B cell (primary cell): ENCODE measurements at regions not wholly inside any gene's neighbourhood (a gene's known extent, or its start where the extent isn't known, plus 50 kb on each side); places are given as distances from the start of the nearest gene placed in this dataset.

Source experiments
- ATAC-seq: fragments of 200-7000 bp; cut with Tn5 transposase; one replicate; pipeline ENCODE4 v1.10.0; 2021; ENCODE audit warnings: low read depth, mild to moderate bottlenecking, moderate number of reproducible peaks, moderate library complexity
- CTCF ChIA-PET: fragments of 350-600 bp; sonication (Branson Sonifier 250); formaldehyde crosslinking; loops from one replicate; lab custom pipeline; 2021; ENCODE audit warnings: antibody characterized with exemption, inconsistent platforms; lab: Charles Lee
- POLR2A ChIA-PET: fragments of 350-600 bp; sonication (Branson Sonifier 250); formaldehyde crosslinking; loops from one replicate; lab custom pipeline; 2021; ENCODE audit warnings: antibody characterized with exemption; lab: Charles Lee
- DNase-seq: peaks from one replicate; pipeline ENCODE4 v3.0.0; 2013
- H2AFZ ChIP-seq: 2 replicates; pipeline ENCODE4 v1.6.1; 2012; ENCODE audit warnings: mild to moderate bottlenecking, low read depth, low read length; ENCODE audit not compliant: insufficient read depth, poor library complexity, severe bottlenecking
- H3K27ac ChIP-seq, 2 donors: 1 replicate in 1 of 2; 2 replicates in 1 of 2; pipeline ENCODE4 v1.5.1; 2012 to 2013; ENCODE audit warnings: low read length in 2 of 2, mild to moderate bottlenecking in 2 of 2, moderate library complexity in 1 of 2
- H3K27me3 ChIP-seq, 4 experiments: fragments of 200-600 bp in 1 of 4; sonication (generic) in 1 of 4; replicated peaks in 1 of 4; 1 replicate in 2 of 4; 2 replicates in 2 of 4; pipeline versions ENCODE4 v1.6.1 to v1.7.0; 2013 to 2016; ENCODE audit warnings: low read length in 3 of 4, mild to moderate bottlenecking in 2 of 4, mixed read lengths in 1 of 4, moderate library complexity in 1 of 4; ENCODE audit not compliant: insufficient read depth in 4 of 4, control insufficient read depth in 3 of 4; ENCODE audit errors: control extremely low read depth in 1 of 4
- H3K36me3 ChIP-seq, 2 experiments: replicated peaks in 1 of 2; 1 replicate in 1 of 2; 2 replicates in 1 of 2; pipeline versions ENCODE4 v1.6.1 to v1.7.1; 2013; ENCODE audit warnings: low read length in 1 of 2; ENCODE audit not compliant: insufficient read depth in 2 of 2, control insufficient read depth in 1 of 2; ENCODE audit errors: control extremely low read depth in 1 of 2, extremely low read depth in 1 of 2
- H3K4me1 ChIP-seq, 2 donors: fragments of 200-600 bp in 1 of 2; sonication (generic) in 1 of 2; 1 replicate in 1 of 2; 2 replicates in 1 of 2; pipeline versions ENCODE4 v1.5.1 to v1.6.1; 2013 to 2017; ENCODE audit warnings: low read length in 2 of 2; ENCODE audit not compliant: control insufficient read depth in 2 of 2, insufficient read depth in 2 of 2
- H3K4me2 ChIP-seq: replicated peaks from 2 replicates; pipeline ENCODE3; 2012; ENCODE audit warnings: mild to moderate bottlenecking, low read depth, low read length; ENCODE audit not compliant: poor library complexity, severe bottlenecking
- H3K4me3 ChIP-seq, 5 experiments: fragments of 200-600 bp in 1 of 5; sonication (generic) in 1 of 5; 1 replicate in 3 of 5; 2 replicates in 2 of 5; pipeline versions ENCODE4 v1.5.1 to v1.7.0; 2011 to 2016; ENCODE audit warnings: low read length in 4 of 5, mild to moderate bottlenecking in 4 of 5, low read depth in 2 of 5, control low read depth in 1 of 5, moderate library complexity in 1 of 5; ENCODE audit not compliant: insufficient read depth in 1 of 5; ENCODE audit errors: control extremely low read depth in 1 of 5, extremely low read depth in 1 of 5
- H3K79me2 ChIP-seq: fragments of 200-600 bp; sonication (generic); one replicate; pipeline ENCODE4 v1.6.0; 2016; ENCODE audit warnings: low read length; ENCODE audit not compliant: control insufficient read depth, insufficient read depth
- H3K9ac ChIP-seq: fragments of 200-600 bp; sonication (generic); 2 replicates; pipeline ENCODE4 v1.6.1; 2017; ENCODE audit warnings: mild to moderate bottlenecking, low read length, moderate library complexity
- H3K9me3 ChIP-seq, 3 donors: one replicate each; pipeline versions ENCODE4 v1.6.1 to v1.7.1; 2013; ENCODE audit warnings: low read length in 2 of 3; ENCODE audit not compliant: control insufficient read depth in 2 of 3, insufficient read depth in 1 of 3; ENCODE audit errors: control extremely low read depth in 1 of 3
- H4K20me1 ChIP-seq: 2 replicates; pipeline ENCODE4 v1.6.0; 2012; ENCODE audit warnings: mild to moderate bottlenecking, low read length; ENCODE audit not compliant: insufficient read depth, control insufficient read depth, poor library complexity, severe bottlenecking
- H3K27ac Mint-ChIP-seq: one replicate; pipeline ENCODE4 v1.8.0; 2021; ENCODE audit warnings: mixed read lengths
- H3K27me3 Mint-ChIP-seq: one replicate; pipeline ENCODE4 v1.8.0; 2021; ENCODE audit warnings: mixed read lengths
- H3K4me1 Mint-ChIP-seq: one replicate; pipeline ENCODE4 v1.8.0; 2021; ENCODE audit warnings: mixed read lengths
- H3K4me3 Mint-ChIP-seq: one replicate; pipeline ENCODE4 v1.8.0; 2021; ENCODE audit warnings: mixed read lengths
- H3K9me3 Mint-ChIP-seq: one replicate; pipeline ENCODE4 v1.8.0; 2022; ENCODE audit warnings: mixed read lengths; ENCODE audit not compliant: insufficient read depth
- EZH2 ChIP-seq: IDR thresholded peaks from 2 replicates; pipeline ENCODE4 v1.6.1; 2012; ENCODE audit warnings: borderline replicate concordance, low read depth, mild to moderate bottlenecking, moderate library complexity, low read length; ENCODE audit not compliant: insufficient read depth, poor library complexity, severe bottlenecking
- WGBS: methylation state at CpG from one replicate; pipeline ENCODE4 v1.1.5; 2013; ENCODE audit warnings: missing lambda C conversion rate; ENCODE audit not compliant: insufficient coverage; 5-methylcytosine and 5-hydroxymethylcytosine counted together
- intact Hi-C: fragments of 100-400 bp; cut with micrococcal nuclease; formaldehyde crosslinking; loops from one replicate; pipeline ENCODE4 v1.10.0; 2022
- TF ChIP-seq, protein P1 (sequence below): fragments of 200-600 bp; IDR thresholded peaks from one replicate; pipeline ENCODE4 v1.8.0; 2022; ENCODE audit warnings: antibody characterized with exemption, mild to moderate bottlenecking

DNA sequence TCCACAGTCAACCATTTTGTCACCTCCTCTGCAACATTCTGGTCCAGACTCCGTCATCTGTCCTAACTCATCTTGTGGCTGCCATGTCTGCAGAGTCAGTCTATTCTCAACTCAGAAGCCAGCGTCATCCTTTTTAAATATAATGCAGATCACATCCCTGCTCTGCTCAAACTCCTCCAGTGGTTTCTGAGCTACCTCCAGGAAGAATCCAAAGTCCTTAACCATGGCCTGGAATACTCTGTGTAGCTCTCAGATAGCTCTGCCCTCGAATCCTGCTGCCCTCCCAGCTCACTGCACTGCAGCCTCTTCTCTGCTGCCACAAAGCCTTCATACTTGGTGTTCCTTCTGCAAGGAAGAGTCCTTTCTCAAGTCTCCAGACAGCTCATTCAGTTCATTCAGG lies 190.8 kb downstream of the FOXO1 start:
- ChIA-PET CTCF (interaction anchor here (0.8 kb wide), 1 partner anchor 89 kb away, joined by 3 read pairs; no protein-coding TSS in a partner anchor), POLR2A (interaction anchor here (0.6 kb wide), 1 partner anchor 27 kb away, joined by 4 read pairs; no protein-coding TSS in a partner anchor)
- peaks cover 15 to 17% of the 10 kb centered on the region in 2 donors for H3K4me1 ChIP-seq
- TF ChIP-seq EZH2, result no peak
- TF ChIP-seq, protein P1, sequence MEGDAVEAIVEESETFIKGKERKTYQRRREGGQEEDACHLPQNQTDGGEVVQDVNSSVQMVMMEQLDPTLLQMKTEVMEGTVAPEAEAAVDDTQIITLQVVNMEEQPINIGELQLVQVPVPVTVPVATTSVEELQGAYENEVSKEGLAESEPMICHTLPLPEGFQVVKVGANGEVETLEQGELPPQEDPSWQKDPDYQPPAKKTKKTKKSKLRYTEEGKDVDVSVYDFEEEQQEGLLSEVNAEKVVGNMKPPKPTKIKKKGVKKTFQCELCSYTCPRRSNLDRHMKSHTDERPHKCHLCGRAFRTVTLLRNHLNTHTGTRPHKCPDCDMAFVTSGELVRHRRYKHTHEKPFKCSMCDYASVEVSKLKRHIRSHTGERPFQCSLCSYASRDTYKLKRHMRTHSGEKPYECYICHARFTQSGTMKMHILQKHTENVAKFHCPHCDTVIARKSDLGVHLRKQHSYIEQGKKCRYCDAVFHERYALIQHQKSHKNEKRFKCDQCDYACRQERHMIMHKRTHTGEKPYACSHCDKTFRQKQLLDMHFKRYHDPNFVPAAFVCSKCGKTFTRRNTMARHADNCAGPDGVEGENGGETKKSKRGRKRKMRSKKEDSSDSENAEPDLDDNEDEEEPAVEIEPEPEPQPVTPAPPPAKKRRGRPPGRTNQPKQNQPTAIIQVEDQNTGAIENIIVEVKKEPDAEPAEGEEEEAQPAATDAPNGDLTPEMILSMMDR, result no peak
- H3K9me3 Mint-ChIP-seq, result no peaks in the 10 kb centered on the region
- no peak overlapping the region for H3K4me2 ChIP-seq
- no peaks in the 10 kb centered on the region for H3K79me2 ChIP-seq
- no peak overlapping the region for H3K9ac ChIP-seq
- H3K27ac ChIP-seq, result no peak overlapping the region
- DNase-seq (no peak), ATAC-seq (no peak)
- H3K27me3 Mint-ChIP-seq, result no peaks in the 10 kb centered on the region
- intact Hi-C loops, result no loop called here
- H3K4me3 ChIP-seq, result no peak overlapping the region
- H3K9me3 ChIP-seq, result peaks cover 0 to 3% (median 0%) of the 10 kb centered on the region in 3 donors
- no peak overlapping the region for H3K4me3 Mint-ChIP-seq
- 91% methylated on average over 3 of the region's 3 CpGs for WGBS
- H4K20me1 ChIP-seq, result no peaks in the 10 kb centered on the region
- H3K36me3 ChIP-seq, result no peaks in the 10 kb centered on the region
- H3K27ac Mint-ChIP-seq, result no peak overlapping the region
- H2AFZ ChIP-seq, result no peak overlapping the region
- peaks cover 23% of the 10 kb centered on the region for H3K4me1 Mint-ChIP-seq
- no peaks in the 10 kb centered on the region for H3K27me3 ChIP-seq

DNA sequence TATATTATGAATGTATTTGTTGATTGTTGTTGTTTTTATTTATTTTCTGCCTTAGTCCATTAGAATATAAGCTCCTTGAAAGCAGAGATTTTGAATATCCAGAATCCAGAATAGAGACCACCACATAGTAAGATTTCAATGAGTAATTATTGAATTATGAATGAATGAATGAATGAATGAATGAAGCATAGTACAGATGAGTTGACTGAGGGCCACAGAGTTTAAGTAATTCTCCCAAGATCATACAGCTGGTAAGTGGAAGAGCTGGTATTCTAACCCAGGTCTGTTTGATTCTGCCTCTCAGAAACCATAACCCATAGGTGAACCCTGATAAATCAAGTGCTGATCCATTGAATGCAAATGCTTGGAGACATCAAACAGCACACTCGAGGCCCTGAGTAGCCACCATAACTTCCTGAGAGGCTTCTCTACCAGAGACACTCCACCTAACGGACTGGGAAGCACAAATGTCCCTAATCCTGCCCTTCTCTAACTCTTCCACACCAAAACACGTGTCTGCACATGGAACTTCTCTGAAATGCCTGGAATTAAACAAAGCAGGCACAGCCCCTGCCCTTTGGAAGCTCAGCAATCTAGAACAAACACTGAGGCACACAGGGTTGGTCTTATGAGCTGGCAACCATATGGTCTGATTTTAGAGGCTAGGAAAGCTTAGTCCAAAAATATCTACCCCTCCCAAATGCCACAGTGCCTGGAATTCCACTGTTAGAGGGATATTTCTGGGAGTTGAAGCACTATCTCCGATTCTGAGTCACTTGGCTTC lies 190.1 kb downstream of the FOXO1 start:
- ATAC-seq (no peak), DNase-seq (no peak)
- Histone ChIP-seq H3K27ac (no peak overlapping the region), H3K4me1 (peaks cover 23 to 25% of the 10 kb centered on the region in 2 donors), H2AFZ (no peak overlapping the region), H3K4me2 (no peak overlapping the region), H3K9ac (no peak overlapping the region), H3K36me3 (no peaks in the 10 kb centered on the region), H3K27me3 (no peaks in the 10 kb centered on the region), H3K79me2 (peaks cover 6% of the 10 kb centered on the region), H3K4me3 (no peak overlapping the region), H3K9me3 (peaks cover 0 to 3% (median 0%) of the 10 kb centered on the region in 3 donors), H4K20me1 (no peaks in the 10 kb centered on the region)
- TF ChIP-seq, protein P1, result no peak
- no peak for TF ChIP-seq EZH2
- peaks cover 28% of the 10 kb centered on the region for H3K4me1 Mint-ChIP-seq
- H3K27me3 Mint-ChIP-seq, result no peaks in the 10 kb centered on the region
- no peak overlapping the region for H3K27ac Mint-ChIP-seq
- H3K9me3 Mint-ChIP-seq, result no peaks in the 10 kb centered on the region
- ChIA-PET POLR2A (no interaction called here), CTCF (no interaction called here)
- intact Hi-C loops, result no loop called here
- H3K4me3 Mint-ChIP-seq, result no peak overlapping the region
- 65% methylated on average over 3 of the region's 4 CpGs for WGBS
